ENCODE measurements at regions not wholly inside any gene's neighbourhood (a gene's known extent, or its start where the extent isn't known, plus 50 kb on each side); places are given as distances from the start of the nearest gene placed in this dataset.
"Not testable (repeated sequence)": the region's sequence is repeated elsewhere in the genome, so short reads cannot be mapped to it uniquely, and the experiment has no call there.

GRCh38 chr14:26293909-26294308 lies 303.9 kb downstream of the NOVA1 start:
- Histone ChIP-seq H3K9me3 (no peaks in the 10 kb centered on the region), H3K4me3 (no peak overlapping the region), H3K4me1 (no peaks in the 10 kb centered on the region), H3K27ac (no peak overlapping the region), H3K27me3 (no peaks in the 10 kb centered on the region), H3K36me3 (no peaks in the 10 kb centered on the region)
- TF ChIP-seq CTCF (IDR thresholded peaks at IDR 0.05) (no peak), POLR2A (IDR thresholded peaks at IDR 0.05) (no peak), POLR2AphosphoS5 (IDR thresholded peaks at IDR 0.05) (no peak), EP300 (IDR thresholded peaks at IDR 0.05) (no peak)
- 83 to 86% methylated on average over 3 of the region's 3 CpGs for WGBS, 2 donors (ENCODE audit: low coverage in 1 of 2)
- ATAC-seq, result no peak

GRCh38 chr14:26289891-26290486 lies 307.8 kb downstream of the NOVA1 start:
- H3K36me3 ChIP-seq, result no peaks in the 10 kb centered on the region
- 27 to 33% methylated on average over 4 of the region's 4 CpGs for WGBS, 2 donors (ENCODE audit: low coverage in 1 of 2)
- no peak for TF ChIP-seq POLR2A (IDR thresholded peaks at IDR 0.05)
- no peak for TF ChIP-seq CTCF (IDR thresholded peaks at IDR 0.05)
- TF ChIP-seq EP300 (IDR thresholded peaks at IDR 0.05), result no peak
- TF ChIP-seq POLR2AphosphoS5 (IDR thresholded peaks at IDR 0.05), result no peak
- no peak overlapping the region for H3K4me3 ChIP-seq
- no peak overlapping the region for H3K27ac ChIP-seq
- ATAC-seq, result no peak
- no peaks in the 10 kb centered on the region for H3K9me3 ChIP-seq
- H3K4me1 ChIP-seq, result peaks cover 0 to 9% (median 0%) of the 10 kb centered on the region in 3 donors
- no peaks in the 10 kb centered on the region for H3K27me3 ChIP-seq

GRCh38 chr14:26286913-26287205 lies 311.0 kb downstream of the NOVA1 start:
- WGBS, 2 donors (ENCODE audit: low coverage in 1 of 2), result 0 to 17% methylated on average over 1 of the region's 1 CpG
- Histone ChIP-seq H3K36me3 (no peaks in the 10 kb centered on the region), H3K27me3 (no peaks in the 10 kb centered on the region), H3K4me3 (no peak overlapping the region), H3K9me3 (no peaks in the 10 kb centered on the region), H3K4me1 (peaks cover 0 to 15% (median 0%) of the 10 kb centered on the region in 3 donors), H3K27ac (no peak overlapping the region)
- no peak for ATAC-seq
- TF ChIP-seq POLR2A (IDR thresholded peaks at IDR 0.05) (no peak), POLR2AphosphoS5 (IDR thresholded peaks at IDR 0.05) (no peak), EP300 (IDR thresholded peaks at IDR 0.05) (no peak), CTCF (IDR thresholded peaks at IDR 0.05) (no peak)

GRCh38 chr14:26286081-26286912 lies 311.5 kb downstream of the NOVA1 start:
- no peak for ATAC-seq
- Histone ChIP-seq H3K4me3 (no peak overlapping the region), H3K36me3 (no peaks in the 10 kb centered on the region), H3K9me3 (no peaks in the 10 kb centered on the region), H3K27ac (no peak overlapping the region), H3K4me1 (peaks cover 0 to 20% (median 0%) of the 10 kb centered on the region in 3 donors), H3K27me3 (no peaks in the 10 kb centered on the region)
- no peak for TF ChIP-seq CTCF (IDR thresholded peaks at IDR 0.05)
- no peak for TF ChIP-seq EP300 (IDR thresholded peaks at IDR 0.05)
- no peak for TF ChIP-seq POLR2AphosphoS5 (IDR thresholded peaks at IDR 0.05)
- no peak for TF ChIP-seq POLR2A (IDR thresholded peaks at IDR 0.05)
- 6 to 37% methylated on average over 9 of the region's 9 CpGs for WGBS, 2 donors (ENCODE audit: low coverage in 1 of 2)

GRCh38 chr14:26282578-26282977 lies 315.3 kb downstream of the NOVA1 start:
- WGBS, 2 donors (ENCODE audit: low coverage in 1 of 2), result 79 to 90% methylated on average over 2 of the region's 2 CpGs
- no peaks in the 10 kb centered on the region for H3K27me3 ChIP-seq
- no peak overlapping the region for H3K4me3 ChIP-seq
- H3K27ac ChIP-seq, result no peak overlapping the region
- ATAC-seq, result no peak
- H3K9me3 ChIP-seq, result no peaks in the 10 kb centered on the region
- H3K4me1 ChIP-seq, result peaks cover 0 to 22% (median 0%) of the 10 kb centered on the region in 3 donors
- H3K36me3 ChIP-seq, result no peaks in the 10 kb centered on the region
- TF ChIP-seq POLR2AphosphoS5 (IDR thresholded peaks at IDR 0.05), result no peak

GRCh38 chr14:26282011-26282410 lies 315.8 kb downstream of the NOVA1 start:
- not testable (repeated sequence) for H3K36me3 ChIP-seq, H3K9me3 ChIP-seq, H3K4me3 ChIP-seq, ATAC-seq, H3K27me3 ChIP-seq
- peaks cover 0 to 22% (median 0%) of the 10 kb centered on the region in 3 donors for H3K4me1 ChIP-seq
- H3K27ac ChIP-seq, result peak overlapping the region in 1 of 4 donors; percentile 32
- 63 to 79% methylated on average over 4 to 5 of the region's 5 CpGs for WGBS, 2 donors (ENCODE audit: low coverage in 1 of 2)

All from gastroesophageal sphincter (tissue), 4 donors.